ENCODE measurements at regions not wholly inside any gene's neighbourhood (a gene's known extent, or its start where the extent isn't known, plus 50 kb on each side); places are given as distances from the start of the nearest gene placed in this dataset.

DNA sequence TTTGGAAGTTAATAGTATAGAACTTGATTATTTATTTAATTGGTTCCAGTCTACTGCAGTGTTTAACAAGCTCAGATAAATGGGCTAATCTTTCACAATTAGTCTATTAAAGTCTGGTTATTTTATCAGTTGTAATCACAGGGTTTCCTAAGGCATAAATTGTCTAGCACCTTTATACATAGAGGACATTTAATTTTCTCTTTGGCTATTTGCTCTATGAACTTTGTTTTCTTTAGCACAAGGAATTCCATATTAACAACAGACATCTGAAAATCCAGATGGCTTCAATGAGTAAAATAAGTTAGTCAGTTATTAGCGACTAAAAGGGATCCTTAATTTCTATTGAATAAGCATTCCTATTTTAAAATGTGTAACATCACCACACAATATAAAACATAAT, 1350.8 kb upstream of the SLC10A2 start:
- no peak overlapping the region for H3K4me2 ChIP-seq (ENCODE audit: insufficient read depth, low read length)
- H3K4me1 ChIP-seq (ENCODE audit: insufficient read depth, low read length), result no peaks in the 10 kb centered on the region
- ATAC-seq (ENCODE audit: insufficient read depth, low read depth) (no peak), DNase-seq (no peak)
- no peaks in the 10 kb centered on the region for H4K20me1 ChIP-seq (ENCODE audit: insufficient read depth, low read length)
- H3K27ac ChIP-seq (ENCODE audit: low read length), result no peak overlapping the region
- H3K9ac ChIP-seq (ENCODE audit: low read depth, low read length), result no peak overlapping the region
- no peaks in the 10 kb centered on the region for H3K27me3 ChIP-seq (ENCODE audit: insufficient read depth, low read length, poor library complexity)
- no peak overlapping the region for H3K4me3 ChIP-seq (ENCODE audit: low read depth in 1 of 2, low read length in 2 of 2)
- no peak overlapping the region for H2AFZ ChIP-seq (ENCODE audit: low read depth, low read length)
- H3K79me2 ChIP-seq (ENCODE audit: insufficient read depth, low read length), result no peaks in the 10 kb centered on the region
- H3K9me3 ChIP-seq (ENCODE audit: insufficient read depth, low read length, severe bottlenecking), result no peaks in the 10 kb centered on the region
- TF ChIP-seq, protein P1, sequence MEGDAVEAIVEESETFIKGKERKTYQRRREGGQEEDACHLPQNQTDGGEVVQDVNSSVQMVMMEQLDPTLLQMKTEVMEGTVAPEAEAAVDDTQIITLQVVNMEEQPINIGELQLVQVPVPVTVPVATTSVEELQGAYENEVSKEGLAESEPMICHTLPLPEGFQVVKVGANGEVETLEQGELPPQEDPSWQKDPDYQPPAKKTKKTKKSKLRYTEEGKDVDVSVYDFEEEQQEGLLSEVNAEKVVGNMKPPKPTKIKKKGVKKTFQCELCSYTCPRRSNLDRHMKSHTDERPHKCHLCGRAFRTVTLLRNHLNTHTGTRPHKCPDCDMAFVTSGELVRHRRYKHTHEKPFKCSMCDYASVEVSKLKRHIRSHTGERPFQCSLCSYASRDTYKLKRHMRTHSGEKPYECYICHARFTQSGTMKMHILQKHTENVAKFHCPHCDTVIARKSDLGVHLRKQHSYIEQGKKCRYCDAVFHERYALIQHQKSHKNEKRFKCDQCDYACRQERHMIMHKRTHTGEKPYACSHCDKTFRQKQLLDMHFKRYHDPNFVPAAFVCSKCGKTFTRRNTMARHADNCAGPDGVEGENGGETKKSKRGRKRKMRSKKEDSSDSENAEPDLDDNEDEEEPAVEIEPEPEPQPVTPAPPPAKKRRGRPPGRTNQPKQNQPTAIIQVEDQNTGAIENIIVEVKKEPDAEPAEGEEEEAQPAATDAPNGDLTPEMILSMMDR (IDR thresholded peaks at IDR 0.05; ENCODE audit: borderline replicate concordance, extremely low read depth, low read length, poor library complexity, severe bottlenecking), result no peak
- TF ChIP-seq EZH2 (IDR thresholded peaks at IDR 0.05; ENCODE audit: borderline replicate concordance, low read depth, low read length, severe bottlenecking), result no peak
- H3K36me3 ChIP-seq (ENCODE audit: insufficient read depth, low read length), result no peaks in the 10 kb centered on the region

DNA sequence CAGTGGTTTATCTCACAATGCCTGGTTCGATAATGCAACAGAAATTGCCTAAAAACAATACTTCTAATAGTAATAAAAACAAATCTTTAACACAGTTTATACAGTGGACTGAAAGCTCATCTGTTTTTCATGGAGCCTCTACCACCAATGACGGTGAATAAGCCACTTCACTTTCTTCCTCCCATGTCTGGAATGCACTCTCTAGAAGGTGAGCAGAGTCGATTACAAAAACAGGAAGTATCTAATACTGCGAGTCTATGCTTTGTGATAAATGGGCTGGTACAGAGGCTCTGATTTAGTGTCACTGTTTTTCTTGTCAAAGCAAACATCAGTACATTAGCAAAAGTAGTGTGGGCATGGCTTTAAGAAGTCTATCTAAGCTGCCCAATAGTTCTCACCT, 1348.6 kb upstream of the SLC10A2 start:
- DNase-seq (no peak), ATAC-seq (ENCODE audit: insufficient read depth, low read depth) (no peak)
- TF ChIP-seq, protein P1 (IDR thresholded peaks at IDR 0.05; ENCODE audit: borderline replicate concordance, extremely low read depth, low read length, poor library complexity, severe bottlenecking), result no peak
- no peak for TF ChIP-seq EZH2 (IDR thresholded peaks at IDR 0.05; ENCODE audit: borderline replicate concordance, low read depth, low read length, severe bottlenecking)
- H3K9me3 ChIP-seq (ENCODE audit: insufficient read depth, low read length, severe bottlenecking), result no peaks in the 10 kb centered on the region
- no peaks in the 10 kb centered on the region for H3K79me2 ChIP-seq (ENCODE audit: insufficient read depth, low read length)
- no peak overlapping the region for H3K9ac ChIP-seq (ENCODE audit: low read depth, low read length)
- no peak overlapping the region for H3K4me2 ChIP-seq (ENCODE audit: insufficient read depth, low read length)
- H3K27ac ChIP-seq (ENCODE audit: low read length), result no peak overlapping the region
- no peak overlapping the region for H2AFZ ChIP-seq (ENCODE audit: low read depth, low read length)
- H3K4me1 ChIP-seq (ENCODE audit: insufficient read depth, low read length), result no peaks in the 10 kb centered on the region
- no peak overlapping the region for H3K4me3 ChIP-seq (ENCODE audit: low read depth in 1 of 2, low read length in 2 of 2)
- H3K27me3 ChIP-seq (ENCODE audit: insufficient read depth, low read length, poor library complexity), result no peaks in the 10 kb centered on the region
- H3K36me3 ChIP-seq (ENCODE audit: insufficient read depth, low read length), result no peaks in the 10 kb centered on the region
- no peaks in the 10 kb centered on the region for H4K20me1 ChIP-seq (ENCODE audit: insufficient read depth, low read length)

DNA sequence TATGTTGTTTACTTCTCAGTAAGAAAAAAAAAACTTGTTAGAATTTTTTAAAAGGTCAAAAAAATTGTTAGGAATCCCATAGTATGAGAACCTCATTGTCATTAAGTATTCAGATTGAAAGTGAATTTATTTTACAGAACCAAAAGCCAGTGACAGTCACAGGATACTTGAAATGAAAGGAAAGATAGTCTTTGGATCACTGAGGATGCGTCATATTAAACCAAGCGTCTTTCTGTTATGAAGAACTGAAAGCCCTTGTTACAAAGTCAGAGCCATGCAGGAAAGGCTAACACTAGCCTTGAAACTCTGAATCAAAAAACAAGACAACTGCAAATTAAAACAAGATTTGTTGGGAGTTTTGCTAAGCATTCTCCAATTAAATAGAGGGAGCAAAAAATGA, 1348.0 kb upstream of the SLC10A2 start:
- H3K4me1 ChIP-seq (ENCODE audit: insufficient read depth, low read length), result no peaks in the 10 kb centered on the region
- H3K27ac ChIP-seq (ENCODE audit: low read length), result no peak overlapping the region
- no peaks in the 10 kb centered on the region for H3K36me3 ChIP-seq (ENCODE audit: insufficient read depth, low read length)
- no peak overlapping the region for H3K4me3 ChIP-seq (ENCODE audit: low read depth in 1 of 2, low read length in 2 of 2)
- no peaks in the 10 kb centered on the region for H3K27me3 ChIP-seq (ENCODE audit: insufficient read depth, low read length, poor library complexity)
- no peaks in the 10 kb centered on the region for H3K9me3 ChIP-seq (ENCODE audit: insufficient read depth, low read length, severe bottlenecking)
- ATAC-seq (ENCODE audit: insufficient read depth, low read depth) (no peak), DNase-seq (no peak)
- no peak overlapping the region for H3K4me2 ChIP-seq (ENCODE audit: insufficient read depth, low read length)
- H3K79me2 ChIP-seq (ENCODE audit: insufficient read depth, low read length), result no peaks in the 10 kb centered on the region
- no peak overlapping the region for H2AFZ ChIP-seq (ENCODE audit: low read depth, low read length)
- H3K9ac ChIP-seq (ENCODE audit: low read depth, low read length), result no peak overlapping the region
- TF ChIP-seq, protein P1 (IDR thresholded peaks at IDR 0.05; ENCODE audit: borderline replicate concordance, extremely low read depth, low read length, poor library complexity, severe bottlenecking), result no peak
- TF ChIP-seq EZH2 (IDR thresholded peaks at IDR 0.05; ENCODE audit: borderline replicate concordance, low read depth, low read length, severe bottlenecking), result no peak
- no peaks in the 10 kb centered on the region for H4K20me1 ChIP-seq (ENCODE audit: insufficient read depth, low read length)
